NCI-H187 (cell line): ENCODE measurements at regions not wholly inside any gene's neighbourhood (a gene's known extent, or its start where the extent isn't known, plus 50 kb on each side); places are given as distances from the start of the nearest gene placed in this dataset.

ENCODE experiments used
- DNase-seq, 2 experiments: peaks; one replicate each; lab custom pipeline; 2025; lab: John Stamatoyannopoulos, UW

DNA sequence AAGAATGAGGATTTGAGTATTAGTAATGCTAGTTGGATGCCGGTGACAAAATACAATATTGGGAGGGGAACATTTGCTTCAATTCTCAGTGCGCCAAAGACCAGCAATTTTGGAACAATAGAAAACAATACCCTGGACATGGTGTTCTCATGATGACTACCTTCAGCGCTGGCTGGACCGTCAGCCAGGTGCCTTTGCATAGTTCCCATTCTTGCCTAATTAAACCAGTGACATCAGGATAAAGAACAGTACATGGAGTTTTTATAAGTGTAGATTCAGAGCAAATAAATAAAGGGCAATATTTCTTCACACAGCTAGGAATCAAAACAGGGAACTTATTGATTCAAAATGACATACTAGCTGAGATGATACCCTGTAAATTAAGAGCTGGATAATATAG lies 404.8 kb upstream of the RORA start:
- no peak for DNase-seq

DNA sequence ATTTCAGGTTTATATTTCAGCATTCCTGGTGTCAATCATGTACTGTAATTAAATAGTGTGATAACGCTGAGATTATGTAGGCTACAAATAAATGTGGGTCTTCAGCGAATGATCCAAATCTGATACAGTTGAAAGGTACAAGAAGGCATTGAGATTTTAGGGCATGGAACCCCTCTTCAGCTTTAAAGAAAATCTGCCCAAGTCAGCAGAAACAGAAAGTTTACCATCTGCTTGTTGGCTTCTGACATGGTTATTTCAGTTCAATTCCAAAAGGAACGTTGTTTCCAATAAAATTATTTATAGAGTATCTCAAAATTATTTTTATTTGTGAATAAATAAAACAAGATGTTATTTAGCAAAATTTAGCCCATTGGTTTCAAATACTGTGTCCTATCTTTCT lies 400.2 kb upstream of the RORA start:
- DNase-seq: no peak

DNA sequence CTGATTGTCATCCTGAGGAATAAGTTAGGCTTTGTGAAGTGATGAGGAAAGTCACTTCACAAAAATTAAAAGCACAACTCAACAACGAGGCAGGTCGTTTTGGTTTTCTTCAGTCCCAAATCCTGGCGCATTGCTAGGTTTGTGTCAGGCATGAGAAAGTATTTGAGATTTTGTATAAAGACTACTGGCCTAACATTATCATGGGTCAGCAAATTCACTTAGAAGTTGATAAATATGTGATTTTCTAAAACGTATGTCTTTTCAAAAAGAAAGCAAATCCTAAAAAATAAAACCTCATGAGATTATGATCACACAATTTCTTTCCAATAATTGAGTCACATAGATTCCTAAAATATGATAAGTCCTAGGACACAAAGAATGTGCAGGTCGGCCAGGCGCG lies 395.8 kb upstream of the RORA start:
- DNase-seq: no peak

DNA sequence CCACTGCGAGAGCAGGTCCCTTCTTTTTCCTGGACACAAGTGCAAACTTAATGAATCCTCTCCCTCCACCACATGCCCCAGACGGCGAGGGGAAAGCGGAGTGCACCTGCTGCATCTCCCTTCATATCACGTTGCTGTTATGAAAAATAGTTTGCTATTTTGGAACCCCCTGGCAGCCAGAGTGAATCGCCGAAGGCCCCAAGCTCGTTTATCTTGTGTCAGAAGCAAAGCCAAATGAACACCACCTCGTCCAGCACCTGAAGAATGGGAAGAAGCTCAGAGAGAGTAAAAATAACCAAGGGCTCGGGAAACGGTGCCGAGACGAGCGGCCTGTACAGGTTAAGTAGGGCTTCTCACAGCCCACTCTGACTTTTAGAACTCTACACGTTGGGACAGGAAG lies 394.6 kb upstream of the RORA start:
- DNase-seq: no peak

DNA sequence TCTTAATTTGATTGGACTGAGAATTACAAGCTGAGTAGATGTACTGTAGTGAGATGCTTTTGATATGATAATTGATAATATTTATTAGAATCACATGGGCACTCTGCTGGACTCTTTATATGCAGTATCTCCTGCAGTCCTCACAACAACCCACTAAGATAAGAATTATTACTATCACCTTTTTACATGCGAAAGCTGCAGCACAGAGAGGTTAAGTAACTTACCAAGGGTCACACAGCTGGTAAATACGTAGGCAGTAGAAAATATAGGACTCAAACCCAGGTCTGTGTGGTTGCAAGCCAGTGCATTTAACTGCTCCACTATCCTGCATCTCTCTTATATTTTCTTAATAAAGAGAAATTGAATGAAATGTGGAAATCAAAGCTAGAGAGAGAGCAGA lies 392.8 kb upstream of the RORA start:
- no peak for DNase-seq

DNA sequence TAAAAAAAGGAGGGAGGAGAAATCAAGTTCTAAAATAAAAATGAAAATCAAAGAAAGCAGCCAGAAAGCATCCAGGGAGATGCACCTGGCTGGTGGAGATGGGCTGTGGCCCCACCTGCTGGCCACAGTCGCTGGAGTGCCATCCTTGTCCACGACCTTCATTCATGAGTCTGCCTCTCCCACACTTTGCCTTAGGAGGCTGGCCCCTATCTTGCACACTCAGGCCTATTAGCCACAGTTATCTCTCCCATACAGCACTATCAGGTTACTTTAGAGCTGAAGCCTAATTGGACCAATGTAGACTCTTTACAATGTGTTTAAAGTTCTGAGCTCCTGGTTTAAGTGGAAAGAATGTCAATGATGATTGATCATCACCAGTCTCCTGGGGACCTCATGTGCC lies 392.0 kb upstream of the RORA start:
- peak; percentile 9 to 42 for DNase-seq

DNA sequence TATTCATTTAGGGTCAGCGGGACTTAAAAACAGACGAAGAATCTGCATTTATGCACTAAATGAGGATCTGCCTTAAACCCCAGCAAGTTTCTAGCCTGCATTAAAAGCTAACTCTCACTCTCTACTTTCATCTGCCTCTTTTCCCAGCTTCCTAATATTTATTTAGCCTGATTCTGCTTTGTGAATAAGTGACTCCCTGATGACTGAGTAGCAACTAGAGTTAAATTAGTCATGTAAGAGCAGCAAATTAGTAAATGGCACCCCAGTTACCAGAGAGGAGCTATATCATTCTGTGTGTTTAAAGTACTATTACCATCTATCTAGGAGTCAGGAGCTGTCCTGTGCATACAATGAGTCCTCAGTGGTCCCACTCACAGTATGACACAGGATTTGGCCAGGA lies 391.0 kb upstream of the RORA start:
- DNase-seq: no peak

DNA sequence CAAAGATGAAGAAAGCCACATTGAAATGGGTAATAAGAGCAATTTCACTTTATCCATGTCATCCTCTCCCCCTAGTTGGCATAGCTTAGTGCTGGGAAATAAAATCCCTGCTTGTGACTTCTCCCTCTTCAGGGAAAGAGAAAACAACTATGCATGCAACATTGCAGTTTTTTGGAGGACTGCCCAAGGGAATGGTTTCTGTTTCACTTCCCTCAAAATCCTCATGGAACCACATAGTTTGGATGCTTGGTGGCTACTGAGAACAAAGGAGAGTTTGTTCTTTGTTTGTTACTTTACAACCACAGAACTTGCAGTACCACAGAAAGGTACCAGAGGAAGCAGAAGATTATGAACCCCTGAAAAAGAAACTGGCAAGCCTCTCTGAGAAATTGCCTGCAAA lies 384.6 kb upstream of the RORA start:
- DNase-seq: no peak

DNA sequence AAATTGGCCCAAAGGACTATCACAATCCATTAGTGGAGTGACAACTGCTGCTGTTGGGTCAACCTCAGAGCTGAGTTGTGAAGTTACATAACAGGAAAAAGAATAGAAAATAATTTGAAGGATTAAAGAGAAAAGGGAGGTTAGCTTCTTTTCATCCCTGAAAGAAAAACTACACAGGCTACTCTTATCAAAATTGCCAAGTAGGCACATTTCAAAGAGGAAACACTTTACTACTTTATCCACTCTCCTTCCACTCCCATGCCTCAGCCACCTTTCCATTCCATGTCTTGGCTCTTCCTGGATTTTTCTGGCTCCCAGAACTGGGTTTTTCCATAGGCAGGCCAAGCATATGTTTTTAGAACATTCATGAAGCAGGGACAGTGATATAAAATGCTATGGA lies 384.0 kb upstream of the RORA start:
- DNase-seq: no peak

DNA sequence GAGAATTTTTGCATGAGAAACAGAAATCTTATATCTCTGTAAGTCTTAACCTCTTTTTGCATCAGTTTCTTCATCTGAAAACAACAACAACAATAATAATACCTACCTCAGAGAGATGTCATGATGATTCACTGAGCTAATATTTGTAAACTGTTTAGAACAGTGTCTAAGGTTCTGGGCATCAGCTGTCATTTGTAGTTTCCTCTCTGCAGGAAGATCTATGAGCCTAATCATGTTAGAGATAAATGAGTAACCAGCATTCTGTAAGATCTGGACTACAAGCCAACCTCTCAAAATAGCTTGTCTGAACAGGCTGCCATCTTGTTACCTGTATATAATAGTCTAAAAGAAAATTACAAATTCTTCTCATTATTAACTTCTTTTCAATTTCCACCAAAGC lies 383.0 kb upstream of the RORA start:
- no peak for DNase-seq

DNA sequence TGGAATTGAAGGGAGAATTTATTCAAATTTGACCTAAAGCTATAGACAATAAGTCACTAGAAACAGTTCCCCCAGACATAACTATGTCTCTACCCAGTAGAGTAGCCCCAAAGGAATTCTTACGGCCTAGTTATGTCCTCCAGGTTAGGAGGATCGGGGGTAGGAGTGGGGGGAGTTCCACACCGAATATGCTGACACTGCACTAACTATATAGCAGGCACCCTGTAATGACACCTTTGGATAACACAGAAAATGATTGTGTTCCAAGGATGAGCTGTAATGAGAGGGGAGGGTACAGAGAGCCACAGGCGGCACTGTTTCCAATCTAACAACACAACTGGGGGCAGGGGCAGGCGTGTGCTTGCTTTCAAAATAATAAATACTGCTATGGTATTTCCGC lies 376.2 kb upstream of the RORA start:
- DNase-seq: no peak

DNA sequence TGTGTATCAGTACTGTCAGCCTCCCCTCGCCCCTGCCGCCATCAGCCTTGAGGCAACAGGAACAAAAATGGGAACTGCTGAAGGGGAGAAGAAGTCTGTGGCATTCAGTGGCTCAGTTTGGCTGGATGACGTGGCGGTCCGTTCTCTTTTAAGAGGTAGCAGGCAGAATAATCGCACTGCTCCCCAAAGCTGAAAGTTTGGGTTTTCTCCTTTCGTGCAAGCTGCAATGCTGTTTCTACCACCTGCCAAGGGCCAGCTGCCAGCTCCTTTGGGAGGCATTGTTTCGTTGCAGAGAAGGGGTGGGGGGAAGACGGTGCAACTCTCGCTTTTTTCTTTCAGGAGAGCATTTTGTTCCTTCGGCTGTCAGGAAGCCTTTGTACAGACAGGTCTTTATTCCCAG lies 369.6 kb upstream of the RORA start:
- DNase-seq: no peak

DNA sequence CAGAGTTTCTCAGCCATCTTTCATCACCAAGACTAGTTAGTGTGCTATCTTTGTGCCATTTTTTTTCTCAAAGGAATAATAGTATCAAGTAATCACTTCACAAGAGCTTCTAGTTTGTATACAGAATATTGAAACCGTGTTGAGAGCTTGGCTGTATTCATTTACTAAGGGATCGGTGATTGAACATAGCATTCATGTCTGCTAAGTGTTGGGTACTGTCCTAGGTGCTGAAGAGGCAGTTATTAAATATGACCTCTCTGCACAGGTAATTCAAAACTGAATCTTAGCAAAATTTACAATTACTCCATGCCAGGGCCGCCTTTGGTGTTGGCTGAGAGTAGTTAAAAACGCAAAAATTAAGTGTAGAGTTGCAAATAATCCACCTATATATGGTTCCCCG lies 355.3 kb upstream of the RORA start:
- no peak for DNase-seq

DNA sequence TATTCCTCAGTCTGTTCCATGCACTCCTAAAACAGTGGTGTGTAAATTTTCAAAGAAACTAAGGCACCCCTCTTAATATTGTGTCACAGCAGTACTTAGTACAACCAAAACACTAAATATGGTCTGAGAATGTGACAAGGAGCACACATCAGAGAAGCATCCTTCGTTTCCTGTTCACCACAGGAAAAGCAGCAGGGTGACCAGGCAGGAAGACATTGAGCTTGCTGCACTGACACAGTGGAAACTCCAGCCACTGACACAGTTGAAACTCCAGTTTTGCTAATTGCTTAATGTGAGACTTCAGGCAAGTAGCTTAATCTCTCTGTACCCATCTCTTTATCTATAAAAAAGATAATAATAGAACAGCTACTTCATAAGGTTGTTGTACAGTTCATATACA lies 353.0 kb upstream of the RORA start:
- DNase-seq: no peak

DNA sequence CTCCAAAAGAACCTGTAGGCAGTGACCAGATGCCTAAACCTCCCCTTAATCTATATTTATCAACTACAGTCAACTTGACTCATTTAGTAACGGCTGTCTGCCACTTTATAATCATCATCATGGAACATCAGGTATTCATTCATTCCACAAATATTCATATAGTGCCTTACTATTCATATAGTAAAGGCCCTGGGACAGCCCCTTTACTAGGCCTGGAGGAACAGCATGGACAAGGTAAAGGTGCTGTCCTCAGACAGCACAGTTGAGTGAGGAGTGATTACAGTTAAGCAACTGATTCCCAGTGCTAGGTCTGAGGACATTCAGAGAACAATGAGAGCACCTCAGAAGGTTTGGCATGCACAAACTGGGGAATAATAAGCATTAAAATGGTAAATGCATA lies 346.5 kb upstream of the RORA start:
- no peak for DNase-seq

DNA sequence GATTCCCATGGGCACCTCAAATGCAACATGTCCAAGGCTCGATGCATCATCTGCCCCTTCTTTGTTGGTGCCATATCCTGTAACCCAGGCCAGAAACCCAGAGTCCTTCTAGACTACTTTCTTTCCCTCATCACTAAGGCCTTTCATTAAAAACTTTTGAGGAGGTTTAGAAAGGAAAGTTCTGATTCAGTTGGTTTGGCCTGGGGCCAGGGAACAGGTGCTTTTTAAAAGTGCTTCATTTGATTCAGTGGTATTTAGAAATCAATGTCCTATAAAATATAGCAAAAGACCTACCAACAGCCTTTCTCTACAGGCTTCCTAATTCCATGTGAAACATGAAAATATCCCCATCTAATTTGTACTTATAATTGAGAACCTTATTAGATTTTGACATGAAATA lies 341.9 kb upstream of the RORA start:
- no peak for DNase-seq

DNA sequence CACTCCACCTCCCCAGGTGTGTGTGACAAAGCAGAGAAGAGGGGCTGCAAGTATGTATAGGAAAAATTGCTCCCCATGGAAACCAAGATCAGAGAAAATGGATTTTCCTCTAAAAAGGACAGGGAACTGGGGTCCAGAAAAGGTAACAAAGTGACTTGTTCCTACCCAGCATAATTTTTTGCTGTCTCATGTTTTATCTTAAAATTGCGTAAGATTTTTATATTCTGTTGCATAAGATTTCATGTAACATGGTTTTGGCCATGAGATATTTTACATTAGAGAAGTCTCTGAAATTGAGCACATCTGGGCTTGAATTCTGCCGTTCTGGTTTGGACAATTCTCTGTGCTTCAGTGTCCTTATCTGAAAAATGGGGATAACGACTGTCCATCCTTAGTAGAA lies 335.7 kb upstream of the RORA start:
- no peak for DNase-seq

DNA sequence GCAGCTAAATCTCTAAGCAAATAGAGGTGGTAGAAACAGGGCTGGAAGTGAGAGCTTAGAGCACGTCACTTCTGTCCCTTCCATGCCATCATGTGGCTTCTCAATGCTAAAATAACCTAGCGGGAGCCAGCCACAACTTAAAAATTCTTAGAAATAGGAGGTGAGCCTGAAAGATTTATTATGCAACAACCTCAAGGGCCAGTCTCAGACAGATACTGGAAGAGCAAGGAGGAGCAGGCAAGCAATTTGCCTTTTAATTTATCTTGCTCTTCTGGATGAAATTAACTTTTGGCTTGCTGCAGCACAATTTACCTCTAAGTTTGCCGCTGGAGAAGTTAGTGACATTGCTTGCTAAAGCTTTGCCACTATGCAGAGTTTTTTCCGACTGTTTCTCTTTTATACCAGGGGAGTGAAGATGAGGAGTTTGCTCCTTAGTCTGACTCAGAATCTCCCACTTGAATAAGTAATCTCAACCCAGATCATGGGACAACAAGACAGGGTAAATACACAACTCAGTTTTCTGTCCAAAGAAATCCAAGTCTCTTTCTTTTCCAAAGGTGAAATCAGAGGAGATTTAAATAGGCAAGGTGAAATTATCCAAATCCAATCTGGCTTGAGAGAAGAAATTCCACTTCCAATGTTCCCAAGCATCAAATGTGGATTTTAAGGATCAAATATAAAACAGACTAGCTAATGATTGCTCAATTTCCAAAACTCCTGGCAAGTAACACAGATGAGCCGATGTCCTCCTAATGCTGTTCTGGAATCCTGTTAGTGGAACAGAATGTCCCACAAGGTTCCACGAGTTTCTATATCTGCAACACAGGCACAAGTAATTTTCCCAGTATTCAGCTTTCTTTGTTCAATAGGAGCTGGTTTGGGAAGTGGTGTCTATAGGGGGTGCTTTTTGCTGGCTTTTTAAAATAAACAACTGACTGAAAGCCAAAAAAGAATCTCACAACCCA lies 329.4 kb upstream of the RORA start:
- DNase-seq: no peak

DNA sequence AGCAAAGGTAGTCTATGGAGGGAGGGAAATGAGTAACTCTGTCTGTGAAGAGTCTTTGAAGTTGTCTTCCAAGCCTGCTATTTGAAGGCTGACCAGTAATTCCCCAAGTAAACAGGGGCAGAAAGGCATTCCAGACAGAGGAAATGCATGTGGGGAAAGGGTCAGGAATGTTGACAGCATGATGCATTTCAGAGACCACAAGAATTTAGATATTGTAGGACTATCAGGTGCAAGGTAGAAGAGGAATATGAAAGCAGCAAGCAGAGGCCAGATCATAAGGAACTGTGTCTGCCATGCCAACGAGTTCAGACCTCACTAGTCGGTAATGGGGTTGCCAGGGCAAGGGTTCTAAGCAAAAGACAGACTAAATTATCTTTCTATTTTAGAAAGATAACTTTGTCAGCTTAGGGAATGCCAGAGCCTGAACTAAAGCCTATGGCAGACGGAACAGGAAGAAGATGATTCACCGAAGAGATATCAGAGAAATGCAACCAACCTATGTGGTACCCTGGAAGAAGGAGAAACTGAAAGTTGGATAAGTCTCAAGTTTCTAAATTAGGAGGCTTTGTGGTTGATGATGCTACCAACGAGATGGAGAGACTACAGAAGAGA lies 327.0 kb upstream of the RORA start:
- DNase-seq: no peak

DNA sequence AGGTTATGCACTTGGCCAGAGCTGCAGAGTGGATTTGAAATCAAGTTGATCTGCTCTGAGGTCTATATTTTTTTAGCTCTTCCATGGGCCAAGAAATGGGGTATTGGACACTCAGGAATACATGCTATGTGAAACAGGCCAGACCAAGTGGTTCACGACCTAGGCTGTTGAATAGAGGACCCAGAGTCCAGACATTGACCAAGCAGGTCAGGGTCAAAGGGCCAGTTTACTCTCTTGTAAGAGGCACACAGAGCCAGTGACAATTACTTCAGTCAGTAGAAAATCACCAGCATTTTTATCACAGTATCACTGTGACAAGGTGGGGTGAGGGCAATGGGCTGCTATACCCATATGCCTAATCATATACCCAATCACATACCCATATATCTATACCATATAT lies 320.6 kb upstream of the RORA start:
- no peak for DNase-seq

DNA sequence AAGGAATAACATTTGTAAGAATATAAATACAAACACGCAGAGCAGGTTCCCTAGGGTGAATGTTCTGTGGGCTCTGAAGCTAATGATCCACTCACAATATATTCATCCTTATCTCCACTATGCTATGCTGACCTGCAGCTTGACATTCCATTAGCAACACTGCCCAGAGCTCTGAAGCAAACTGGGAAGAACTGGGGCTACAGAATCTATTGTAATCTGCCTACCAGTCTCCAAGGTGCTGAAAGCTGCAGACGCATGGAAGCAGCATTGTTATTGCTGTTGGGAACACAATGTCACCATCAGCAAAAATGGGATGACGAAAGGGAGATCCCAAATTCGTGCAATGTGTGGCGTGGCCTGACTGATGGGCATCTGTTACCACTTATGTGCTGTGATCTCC lies 316.7 kb upstream of the RORA start:
- no peak for DNase-seq

DNA sequence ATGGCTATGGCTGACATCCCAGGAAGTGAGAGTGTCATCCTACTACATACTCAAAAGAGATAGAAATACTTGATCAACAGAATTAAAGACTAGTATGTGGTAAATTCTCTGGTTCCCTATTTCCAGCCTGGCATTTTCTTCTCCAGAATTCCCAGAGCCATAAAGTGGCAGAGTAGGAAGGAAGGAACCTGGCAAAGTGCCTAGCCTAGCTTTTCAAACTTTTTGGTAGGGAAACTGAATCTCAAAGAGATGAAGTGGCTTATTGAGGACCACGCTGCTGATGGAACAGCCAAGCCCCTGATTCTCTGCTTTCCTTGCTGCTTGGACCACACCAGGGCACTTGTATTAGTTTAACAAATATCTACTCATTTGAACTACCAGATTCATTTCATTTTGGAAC lies 312.4 kb upstream of the RORA start:
- DNase-seq: no peak

DNA sequence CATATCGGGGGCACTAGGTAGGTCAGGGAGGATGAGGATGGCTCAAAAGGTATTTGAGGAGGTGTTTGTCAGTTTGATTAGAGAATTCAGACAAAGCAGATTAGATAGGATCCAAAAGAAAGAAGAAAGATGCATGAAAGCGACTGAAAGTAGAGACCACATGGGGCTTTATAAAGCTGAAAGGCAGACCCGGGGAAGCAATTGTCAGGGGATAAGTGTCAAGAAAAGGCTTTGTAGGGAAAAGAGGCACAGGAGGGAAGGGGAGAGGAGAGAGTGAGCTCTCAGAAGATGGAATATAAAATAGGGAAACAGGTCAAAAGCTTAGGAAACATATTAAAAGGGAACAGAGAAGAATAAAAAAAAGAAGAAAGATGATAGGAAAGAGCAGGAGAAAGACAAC lies 308.2 kb upstream of the RORA start:
- DNase-seq: no peak

DNA sequence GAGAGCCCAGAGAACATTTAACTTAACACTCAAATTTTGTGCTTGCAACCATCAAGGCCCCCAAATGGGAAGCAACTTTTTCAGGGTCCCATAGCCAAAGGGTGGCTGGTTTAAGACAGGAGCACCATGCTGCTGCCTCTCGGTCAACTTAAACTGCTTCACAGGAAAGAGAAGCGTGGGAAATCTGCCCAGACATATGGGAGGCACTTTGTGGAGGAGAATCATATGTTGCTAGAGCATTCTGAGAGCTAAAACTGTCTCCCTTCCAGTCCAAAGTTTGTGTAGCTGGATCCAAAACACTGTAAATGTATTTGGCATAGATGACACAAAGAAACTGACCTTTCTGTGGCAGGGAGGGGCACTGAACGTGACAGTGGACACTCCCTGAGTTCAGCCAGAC lies 305.9 kb upstream of the RORA start:
- no peak for DNase-seq
